ENCODE measurements at regions not wholly inside any gene's neighbourhood (a gene's known extent, or its start where the extent isn't known, plus 50 kb on each side); places are given as distances from the start of the nearest gene placed in this dataset.

DNA sequence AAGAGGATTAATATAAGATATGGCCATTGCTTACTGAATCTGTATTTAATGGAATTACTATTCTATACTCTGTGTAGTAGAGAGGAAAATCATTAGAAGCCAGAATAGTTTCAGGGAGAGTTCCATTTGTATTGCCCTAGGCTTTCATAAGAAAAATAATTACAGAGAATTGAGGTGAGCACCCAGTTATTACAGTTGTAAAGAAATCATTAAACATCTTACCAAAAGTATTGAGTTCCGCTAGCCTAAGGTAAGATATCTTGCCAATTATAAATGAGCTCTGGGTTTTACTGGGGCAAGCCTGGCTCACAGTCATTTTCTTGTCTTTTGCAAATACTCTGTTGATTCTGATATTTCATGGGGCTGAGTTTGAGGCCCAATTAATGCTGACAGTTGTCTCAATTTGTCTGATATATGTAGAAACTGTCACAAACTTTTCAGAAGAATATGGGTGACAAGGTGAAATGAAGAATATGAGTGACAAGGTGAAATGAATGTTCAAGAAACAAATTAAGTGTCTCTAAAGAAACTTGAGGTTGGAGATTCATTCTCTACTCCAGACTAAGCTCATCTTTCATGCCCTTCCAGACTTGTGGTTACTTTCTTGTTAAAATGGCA, 127.8 kb downstream of the PTGER3 start:
- Histone ChIP-seq H3K9me3 (ENCODE audit: insufficient read depth, low read depth, low read length) (peaks cover 40% of the 10 kb centered on the region; the same call in 1 of the 2 replicates), H3K9ac (ENCODE audit: low read depth, low read length) (no peak overlapping the region), H3K4me3 (ENCODE audit: low read length) (no peak overlapping the region), H3K4me1 (ENCODE audit: insufficient read depth, low read length) (no peaks in the 10 kb centered on the region), H3K27me3 (ENCODE audit: insufficient read depth, low read length) (no peaks in the 10 kb centered on the region), H3K36me3 (ENCODE audit: insufficient read depth, low read depth, low read length) (no peaks in the 10 kb centered on the region), H3K27ac (ENCODE audit: low read length) (no peak overlapping the region)
